GM19395 (cell line): ENCODE measurements at regions not wholly inside any gene's neighbourhood (a gene's known extent, or its start where the extent isn't known, plus 50 kb on each side); places are given as distances from the start of the nearest gene placed in this dataset.

Experiments used
- ATAC-seq: cut with Tn5 transposase; IDR thresholded peaks from one replicate; pipeline ENCODE4 v1.9.1; 2021; ENCODE audit warnings: mild to moderate bottlenecking, moderate library complexity; ENCODE audit not compliant: unreplicated experiment

GRCh38 chr17:71224824-71225575, 895.8 kb upstream of the SOX9 start:
- ATAC-seq: no peak

GRCh38 chr17:71227841-71228240, 893.0 kb upstream of the SOX9 start:
- no peak for ATAC-seq

GRCh38 chr17:71229070-71229469, 891.8 kb upstream of the SOX9 start:
- no peak for ATAC-seq

- no peak for ATAC-seq
Observed at GRCh38 chr17:71232801-71233559, 887.8 kb upstream of the SOX9 start.

GRCh38 chr17:71234349-71234748, 886.5 kb upstream of the SOX9 start:
- ATAC-seq: no peak

- ATAC-seq: no peak
Observed at GRCh38 chr17:71237903-71238538, 882.8 kb upstream of the SOX9 start.

GRCh38 chr17:71247441-71248015, 873.3 kb upstream of the SOX9 start:
- ATAC-seq: no peak

GRCh38 chr17:71251276-71251675, 869.5 kb upstream of the SOX9 start:
- no peak for ATAC-seq

- no peak for ATAC-seq
Observed at GRCh38 chr17:71251951-71252350, 868.9 kb upstream of the SOX9 start.

GRCh38 chr17:71252436-71252835, 868.4 kb upstream of the SOX9 start:
- no peak for ATAC-seq

- no peak for ATAC-seq
Observed at GRCh38 chr17:71257096-71257495, 863.7 kb upstream of the SOX9 start.

- ATAC-seq: no peak
Observed at GRCh38 chr17:71260366-71260940, 860.4 kb upstream of the SOX9 start.

- no peak for ATAC-seq
Observed at GRCh38 chr17:71262586-71262985, 858.2 kb upstream of the SOX9 start.

GRCh38 chr17:71267668-71268067, 853.2 kb upstream of the SOX9 start:
- no peak for ATAC-seq

- no peak for ATAC-seq
Observed at GRCh38 chr17:71269201-71269600, 851.6 kb upstream of the SOX9 start.

- no peak for ATAC-seq
Observed at GRCh38 chr17:71273441-71273840, 847.4 kb upstream of the SOX9 start.

- no peak for ATAC-seq
Observed at GRCh38 chr17:71276079-71276478, 844.7 kb upstream of the SOX9 start.

- no peak for ATAC-seq
Observed at GRCh38 chr17:71283486-71283885, 837.3 kb upstream of the SOX9 start.

GRCh38 chr17:71284032-71284755, 836.6 kb upstream of the SOX9 start:
- no peak for ATAC-seq

GRCh38 chr17:71286625-71287024, 834.2 kb upstream of the SOX9 start:
- no peak for ATAC-seq
